ENCODE measurements at regions not wholly inside any gene's neighbourhood (a gene's known extent, or its start where the extent isn't known, plus 50 kb on each side); places are given as distances from the start of the nearest gene placed in this dataset.

GRCh38 chr6:167529444-167530335 lies 204.8 kb downstream of the TTLL2 start:
- TF ChIP-seq MAFK (IDR thresholded peaks at IDR 0.05; ENCODE audit: low read length): no peak
- no peak overlapping the region for H3K9ac ChIP-seq (ENCODE audit: insufficient read depth in 1 of 2, low read depth in 2 of 2, low read length in 2 of 2)
- no peaks in the 10 kb centered on the region for H3K4me1 ChIP-seq (replicated peaks in 1 of 2; ENCODE audit: control insufficient read depth in 2 of 2, insufficient read depth in 2 of 2, low read length in 2 of 2)
- no peak overlapping the region for H2AFZ ChIP-seq (ENCODE audit: low read depth, low read length)
- H3K27me3 ChIP-seq (ENCODE audit: control insufficient read depth in 2 of 2, insufficient read depth in 2 of 2, low read length in 2 of 2): peaks cover 48 to 68% of the 10 kb centered on the region in 2 experiments
- H3K4me2 ChIP-seq (ENCODE audit: insufficient read depth, low read length): no peak overlapping the region
- DNase-seq (ENCODE audit: extremely low read depth in 1 of 4, low spot score in 3 of 4): no peak
- no peaks in the 10 kb centered on the region for H3K36me3 ChIP-seq (ENCODE audit: control insufficient read depth, insufficient read depth, low read length)
- intact Hi-C loops (cut with micrococcal nuclease) (no loop called here), in situ Hi-C loops (cut with MboI) (no loop called here)
- H3K9me3 ChIP-seq (replicated peaks; ENCODE audit: control insufficient read depth, insufficient read depth, low read depth, low read length): no peaks in the 10 kb centered on the region
- H3K79me2 ChIP-seq (ENCODE audit: control insufficient read depth, insufficient read depth, low read length): no peaks in the 10 kb centered on the region
- no peak overlapping the region for H3K4me3 ChIP-seq
- under 1% methylated on average over 11 of the region's 11 CpGs for WGBS (ENCODE audit: insufficient coverage, low coverage, missing lambda C conversion rate)
- FAIRE-seq: no peak
- H3K27ac ChIP-seq (ENCODE audit: extremely low read depth, low read depth, low read length): no peak overlapping the region
- ChIA-PET POLR2A (interaction anchor here (0.6 kb wide), 1 partner anchor 406 kb away, joined by 3 read pairs; no protein-coding TSS in a partner anchor), CTCF (ENCODE audit: low intra/inter-chr PET ratio) (no interaction called here)
- ATAC-seq: no peak
- no TSS peak for BruUV-seq (replicated peaks)
- no peaks in the 10 kb centered on the region; the same call in 1 of the 2 replicates for H4K20me1 ChIP-seq (replicated peaks; ENCODE audit: control insufficient read depth, insufficient read depth, low read length)
- no peaks in the 10 kb centered on the region for H3K9me1 ChIP-seq (ENCODE audit: control insufficient read depth, insufficient read depth, low read length)

- ATAC-seq (no peak), DNase-seq (ENCODE audit: extremely low read depth in 1 of 4, low spot score in 3 of 4) (no peak), FAIRE-seq (no peak)
- in situ Hi-C loops (cut with MboI): no loop called here
- no peaks in the 10 kb centered on the region for H3K9me3 ChIP-seq (replicated peaks; ENCODE audit: control insufficient read depth, insufficient read depth, low read depth, low read length)
- no peaks in the 10 kb centered on the region for H3K4me1 ChIP-seq (replicated peaks in 1 of 2; ENCODE audit: control insufficient read depth in 2 of 2, insufficient read depth in 2 of 2, low read length in 2 of 2)
- no peaks in the 10 kb centered on the region for H3K79me2 ChIP-seq (ENCODE audit: control insufficient read depth, insufficient read depth, low read length)
- H3K9me1 ChIP-seq (ENCODE audit: control insufficient read depth, insufficient read depth, low read length): no peaks in the 10 kb centered on the region
- H4K20me1 ChIP-seq (replicated peaks; ENCODE audit: control insufficient read depth, insufficient read depth, low read length): no peaks in the 10 kb centered on the region
- no peak overlapping the region for H3K9ac ChIP-seq (ENCODE audit: insufficient read depth in 1 of 2, low read depth in 2 of 2, low read length in 2 of 2)
- intact Hi-C loops (cut with micrococcal nuclease): no loop called here
- CTCF ChIA-PET (ENCODE audit: low intra/inter-chr PET ratio): no interaction called here
- no peaks in the 10 kb centered on the region for H3K36me3 ChIP-seq (ENCODE audit: control insufficient read depth, insufficient read depth, low read length)
- no TSS peak for BruUV-seq (replicated peaks)
- no peak overlapping the region for H3K27ac ChIP-seq (ENCODE audit: extremely low read depth, low read depth, low read length)
- H2AFZ ChIP-seq (ENCODE audit: low read depth, low read length): no peak overlapping the region
- no peak overlapping the region for H3K4me3 ChIP-seq
- peaks cover 43 to 57% of the 10 kb centered on the region in 2 experiments for H3K27me3 ChIP-seq (ENCODE audit: control insufficient read depth in 2 of 2, insufficient read depth in 2 of 2, low read length in 2 of 2)
- H3K4me2 ChIP-seq (ENCODE audit: insufficient read depth, low read length): no peak overlapping the region
- 1% methylated on average over 16 of the region's 16 CpGs for WGBS (ENCODE audit: insufficient coverage, low coverage, missing lambda C conversion rate)
- POLR2A ChIA-PET: interaction anchor here (0.6 kb wide), 1 partner anchor 152 kb away, joined by 3 read pairs; no protein-coding TSS in a partner anchor
- no peak for TF ChIP-seq NR0B1 (IDR thresholded peaks at IDR 0.05; ENCODE audit: partially characterized antibody)
- no peak for TF ChIP-seq TFAM (CRISPR knock-in tag; conservative IDR thresholded peaks at IDR 0.05)
- TF ChIP-seq NR2C2 (CRISPR knock-in tag; IDR thresholded peaks at IDR 0.05): no peak
- no peak for TF ChIP-seq NR2C2 (tag; IDR thresholded peaks at IDR 0.05)
- no peak for TF ChIP-seq BRF1 (IDR thresholded peaks at IDR 0.05; ENCODE audit: borderline replicate concordance, extremely low read depth, insufficient read length)
- no peak for TF ChIP-seq PKNOX1 (IDR thresholded peaks at IDR 0.05)
- no peak for TF ChIP-seq ATF7 (IDR thresholded peaks at IDR 0.05)
- no peak for TF ChIP-seq E2F3 (CRISPR knock-in tag; IDR thresholded peaks at IDR 0.05)
- TF ChIP-seq SAFB (IDR thresholded peaks at IDR 0.05; ENCODE audit: borderline replicate concordance, low read depth, low read length): no peak
- TF ChIP-seq ZNF780A (CRISPR knock-in tag; IDR thresholded peaks at IDR 0.05): no peak
These were observed 206.1 kb downstream of the TTLL2 start for GRCh38 chr6:167530951-167531350.
